LNCaP clone FGC (cell line): ENCODE measurements at regions not wholly inside any gene's neighbourhood (a gene's known extent, or its start where the extent isn't known, plus 50 kb on each side); places are given as distances from the start of the nearest gene placed in this dataset.

Experiments used
- DNase-seq: peaks from one replicate; pipeline ENCODE4 v3.0.0-alpha.2; 2011; ENCODE audit warnings: low read depth
- H3K4me3 ChIP-seq: 2 replicates; pipeline ENCODE4 v1.5.1; 2011; ENCODE audit warnings: mild to moderate bottlenecking, low read depth, low read length, control low read depth
- CTCF ChIP-seq: IDR thresholded peaks from 2 replicates; pipeline ENCODE4 v1.5.1; 2012; ENCODE audit warnings: mild to moderate bottlenecking; ENCODE audit not compliant: control insufficient read depth, insufficient read depth; ENCODE audit errors: extremely low read depth

DNA sequence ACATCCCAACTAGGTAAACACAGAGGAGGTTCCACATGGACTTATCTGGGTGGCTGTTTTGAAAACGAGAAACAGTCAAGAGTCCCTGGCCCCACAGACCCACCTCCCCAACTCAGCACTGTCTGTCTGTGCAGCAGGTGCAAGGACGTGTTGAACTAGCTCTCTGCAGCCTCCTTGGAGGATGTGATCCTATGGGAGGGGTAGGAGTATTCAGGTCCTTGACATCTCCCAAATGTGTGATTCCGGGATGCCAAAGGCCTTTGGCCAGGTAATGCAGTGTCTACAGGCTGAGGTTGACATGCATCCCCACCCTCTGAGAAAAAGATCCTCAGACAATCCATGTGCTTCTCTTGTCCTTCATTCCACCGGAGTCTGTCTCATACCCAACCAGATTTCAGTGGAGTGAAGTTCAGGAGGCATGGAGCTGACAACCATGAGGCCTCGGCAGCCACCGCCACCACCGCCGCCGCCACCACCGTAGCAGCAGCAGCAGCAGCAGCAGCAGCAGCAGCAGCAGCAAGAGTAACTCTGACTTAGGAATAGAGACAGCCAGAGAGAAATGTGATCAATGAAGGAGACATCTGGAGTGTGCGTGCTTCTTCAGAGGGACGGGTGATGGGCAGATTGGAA, 151.6 kb upstream of the CAMK1G start:
- no peak for DNase-seq
- no peak for TF ChIP-seq CTCF
- no peak overlapping the region for H3K4me3 ChIP-seq

DNA sequence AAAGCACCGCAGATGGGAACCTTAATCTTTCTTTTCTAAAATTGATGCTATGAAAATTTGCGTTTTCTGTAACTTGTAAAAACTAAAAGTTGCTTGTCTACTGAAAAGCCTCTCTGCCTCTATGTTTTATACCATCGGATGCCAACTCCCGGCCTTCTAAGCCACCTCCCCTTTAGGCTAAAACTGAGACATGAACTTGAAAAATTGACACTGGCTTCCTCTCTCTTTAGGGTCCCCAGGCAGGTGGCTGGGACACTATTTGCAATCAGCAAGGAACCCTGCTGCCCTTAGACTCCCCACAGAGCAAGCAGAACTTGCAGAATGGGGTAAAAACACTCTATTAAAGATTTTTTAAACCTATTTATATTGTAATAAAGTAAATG, 151.1 kb upstream of the CAMK1G start:
- H3K4me3 ChIP-seq = no peak overlapping the region
- no peak for TF ChIP-seq CTCF
- no peak for DNase-seq

GRCh38 chr1:209433649-209434031, 149.9 kb upstream of the CAMK1G start:
- H3K4me3 ChIP-seq = no peak overlapping the region
- DNase-seq = no peak
- TF ChIP-seq CTCF = no peak

DNA sequence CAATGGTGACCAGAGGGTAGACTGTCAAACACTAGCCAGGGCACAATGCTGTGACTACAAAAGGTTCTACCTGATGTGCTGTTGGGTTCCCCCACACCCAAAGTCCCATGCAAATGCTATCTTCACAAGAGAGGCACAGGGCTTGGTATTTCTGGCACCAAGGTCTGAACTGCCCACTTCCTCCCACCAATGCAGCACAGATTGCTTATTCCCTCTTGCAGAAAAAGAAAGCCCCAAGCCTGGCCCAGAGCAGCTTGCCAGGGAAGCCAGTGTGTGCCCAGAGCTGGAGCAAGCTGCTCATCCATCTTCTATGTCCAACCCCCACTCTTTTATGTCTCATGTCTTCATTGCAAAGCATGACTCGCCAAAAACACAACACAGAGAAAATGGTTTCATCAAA, 149.4 kb upstream of the CAMK1G start:
- DNase-seq = no peak
- no peak overlapping the region for H3K4me3 ChIP-seq
- TF ChIP-seq CTCF = no peak

- no peak for TF ChIP-seq CTCF
- no peak for DNase-seq
Measured at GRCh38 chr1:209434631-209435217, 148.8 kb upstream of the CAMK1G start.

DNA sequence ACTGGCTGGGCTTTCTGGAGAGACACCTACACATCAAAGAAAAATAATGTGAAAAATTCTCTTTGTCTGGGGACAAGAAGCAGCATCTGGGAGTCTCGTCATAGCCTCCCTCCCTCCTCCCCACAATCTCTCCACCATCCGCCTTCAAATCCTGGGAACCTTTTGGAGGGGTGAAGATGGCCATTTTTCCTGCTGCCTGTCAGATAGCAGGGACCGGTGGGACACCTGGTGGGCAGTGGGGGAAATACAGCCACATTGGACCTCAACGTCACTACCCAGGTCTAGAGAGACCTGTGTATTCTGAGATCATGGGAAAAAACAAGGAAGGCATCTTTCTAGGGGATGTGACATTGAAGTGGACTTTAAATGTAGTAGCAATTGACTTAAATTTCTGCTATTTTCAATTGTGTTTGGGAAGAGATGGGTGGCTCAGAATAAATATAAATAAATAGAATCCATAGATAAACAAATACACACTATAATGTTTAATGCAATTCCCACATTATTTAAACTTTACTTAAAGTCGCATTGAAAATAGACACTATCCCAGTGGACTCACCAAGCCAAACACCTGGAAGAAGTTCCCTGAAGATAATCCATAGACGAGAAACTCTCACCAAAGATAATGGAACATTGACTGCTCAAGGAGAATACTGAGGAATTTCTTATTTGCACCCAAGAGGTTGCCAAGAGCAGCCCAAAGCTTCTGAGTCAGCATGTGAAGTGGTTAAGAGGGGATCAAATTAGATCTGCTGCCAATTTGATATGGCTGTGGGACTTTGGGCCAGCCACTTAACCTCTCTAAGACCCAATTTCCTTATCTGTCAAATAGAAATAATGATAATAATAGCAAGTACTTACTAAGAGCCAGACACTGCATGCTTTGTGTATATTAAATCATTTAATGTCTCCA, 147.6 kb upstream of the CAMK1G start:
- TF ChIP-seq CTCF = peak; percentile 85
- peak; percentile 11 for DNase-seq

More at GRCh38 chr1:209434631-209435217, 148.8 kb upstream of the CAMK1G start:
- no peak overlapping the region for H3K4me3 ChIP-seq

GRCh38 chr1:209439828-209440227, 143.7 kb upstream of the CAMK1G start:
- TF ChIP-seq CTCF = no peak
- H3K4me3 ChIP-seq = no peak overlapping the region
- DNase-seq = no peak

More for the DNA sequence above, 147.6 kb upstream of the CAMK1G start:
- no peak overlapping the region for H3K4me3 ChIP-seq
